GM18519 (cell line): ENCODE measurements at regions not wholly inside any gene's neighbourhood (a gene's known extent, or its start where the extent isn't known, plus 50 kb on each side); places are given as distances from the start of the nearest gene placed in this dataset.
"Not testable (repeated sequence)": the region's sequence is repeated elsewhere in the genome, so short reads cannot be mapped to it uniquely, and the experiment has no call there.

ENCODE experiments used
- ATAC-seq: cut with Tn5 transposase; IDR thresholded peaks from one replicate; pipeline ENCODE4 v1.9.1; 2021; ENCODE audit warnings: mild to moderate bottlenecking, moderate library complexity; ENCODE audit not compliant: unreplicated experiment, low FRiP score

GRCh38 chr6:86872810-86873209 is 64.5 kb upstream of the HTR1E start:
- ATAC-seq: not testable (repeated sequence)

DNA sequence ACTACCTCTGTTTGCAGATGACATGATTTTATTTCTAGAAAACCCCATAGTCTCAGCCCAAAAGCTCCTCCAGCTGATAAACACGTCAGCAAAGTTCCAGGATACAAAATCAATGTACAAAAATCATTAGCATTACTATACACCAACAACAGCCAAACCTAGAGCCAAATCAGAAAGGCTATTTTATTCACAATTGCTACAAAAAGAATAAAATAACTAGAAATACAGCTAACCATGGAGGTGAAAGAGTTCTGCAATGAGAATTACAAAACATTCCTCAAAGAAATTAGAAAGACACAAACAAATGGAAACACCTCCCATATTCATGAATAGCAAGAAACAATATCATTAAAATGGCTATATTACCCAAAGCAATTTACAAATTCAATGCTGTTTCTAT is 65.6 kb upstream of the HTR1E start:
- ATAC-seq: no peak

GRCh38 chr6:86869500-86869899 is 67.8 kb upstream of the HTR1E start:
- no peak for ATAC-seq

DNA sequence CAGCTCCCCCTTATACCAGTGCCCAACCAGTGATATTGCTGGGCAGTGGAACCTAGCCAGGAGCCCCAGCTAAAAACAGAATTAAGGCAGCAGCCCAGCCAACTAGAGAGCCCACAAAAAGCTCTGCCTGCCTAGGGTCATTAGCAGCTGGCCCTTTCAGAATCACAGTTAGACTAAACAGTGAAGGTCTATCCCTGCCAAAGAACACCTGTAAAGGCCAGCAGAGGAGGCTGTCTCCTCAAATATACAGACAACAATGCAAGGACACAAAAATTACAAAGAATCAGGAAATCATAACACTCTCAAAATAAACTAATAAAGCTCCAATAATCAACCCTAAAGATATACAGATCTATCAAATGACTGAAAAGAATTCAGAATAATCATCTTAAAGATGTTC is 77.8 kb upstream of the HTR1E start:
- no peak for ATAC-seq

DNA sequence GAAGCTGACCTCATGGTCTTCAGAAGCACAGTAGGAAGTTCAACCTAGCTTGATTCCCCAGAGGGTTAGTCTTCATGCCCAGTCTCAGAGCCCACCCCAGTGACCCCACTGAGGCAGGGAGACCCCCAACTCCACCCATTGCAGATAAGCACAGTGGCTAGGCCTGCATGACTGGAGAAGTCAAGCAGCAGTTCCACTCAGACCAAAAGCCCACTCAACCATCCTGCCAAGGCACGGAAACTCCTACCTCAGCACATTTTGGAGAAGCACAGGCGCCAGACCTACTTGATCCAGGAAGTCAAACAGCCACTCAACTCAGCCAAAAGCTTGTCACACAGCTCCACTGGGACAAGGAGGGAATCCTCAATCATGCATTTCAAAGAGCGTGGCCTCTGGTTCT is 78.4 kb upstream of the HTR1E start:
- ATAC-seq: no peak

DNA sequence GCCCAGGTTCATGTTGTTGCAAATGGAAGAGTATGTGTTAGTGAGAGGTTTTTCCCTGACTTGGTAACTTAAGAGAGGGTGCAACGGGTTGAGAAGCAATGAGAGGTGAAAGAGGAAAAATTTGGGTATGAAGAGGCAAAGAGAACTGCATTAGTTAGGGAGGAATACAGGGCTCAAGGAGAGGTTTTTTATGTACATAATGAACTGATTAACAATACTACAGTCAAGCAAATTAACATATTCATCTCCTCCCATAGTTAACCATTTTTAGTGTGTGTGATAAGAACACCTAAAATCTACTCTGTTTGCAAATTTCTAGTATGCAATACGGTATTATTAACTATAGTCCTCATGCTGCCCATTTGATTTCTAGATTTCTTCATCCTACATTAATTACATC is 79.5 kb upstream of the HTR1E start:
- no peak for ATAC-seq

GRCh38 chr6:86856937-86857563 is 80.3 kb upstream of the HTR1E start:
- peak; percentile 58 for ATAC-seq

DNA sequence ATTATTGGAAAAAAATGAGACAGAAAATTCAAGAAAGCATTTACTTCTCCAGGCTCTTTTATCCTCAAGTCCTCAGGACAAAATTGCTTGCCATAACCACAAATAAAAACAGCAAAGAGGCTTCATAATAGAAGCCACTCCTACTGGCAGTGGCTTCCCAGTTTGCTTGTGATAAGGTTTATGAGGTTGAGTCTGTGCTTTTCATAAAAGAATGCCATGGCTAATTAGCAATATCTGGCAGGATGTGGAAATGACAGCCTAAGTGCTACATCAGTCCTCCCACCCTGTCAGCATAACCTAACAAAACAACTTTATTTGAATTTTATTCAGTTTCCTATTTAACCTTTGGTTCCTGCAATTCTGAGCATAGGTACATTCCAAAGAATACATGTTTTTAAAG is 80.9 kb upstream of the HTR1E start:
- ATAC-seq: no peak

DNA sequence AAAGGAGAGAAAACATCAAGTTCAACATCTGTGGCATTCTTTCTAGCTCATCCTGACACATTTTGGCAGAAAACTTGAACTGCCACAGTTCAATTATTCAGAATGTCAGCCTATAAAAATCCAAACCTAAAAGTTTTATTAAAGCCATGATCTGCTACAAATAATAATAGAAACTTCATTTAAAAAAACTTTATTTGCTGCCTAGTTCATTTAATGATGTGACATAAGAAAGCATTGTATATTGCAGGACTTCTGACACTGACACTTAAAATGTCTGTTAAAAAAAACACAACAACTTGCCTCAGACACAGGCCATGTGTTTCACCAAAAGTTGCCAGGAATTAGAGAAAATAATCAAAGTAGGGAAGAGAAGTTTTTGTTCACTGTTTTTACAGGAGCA is 88.3 kb upstream of the HTR1E start:
- no peak for ATAC-seq

DNA sequence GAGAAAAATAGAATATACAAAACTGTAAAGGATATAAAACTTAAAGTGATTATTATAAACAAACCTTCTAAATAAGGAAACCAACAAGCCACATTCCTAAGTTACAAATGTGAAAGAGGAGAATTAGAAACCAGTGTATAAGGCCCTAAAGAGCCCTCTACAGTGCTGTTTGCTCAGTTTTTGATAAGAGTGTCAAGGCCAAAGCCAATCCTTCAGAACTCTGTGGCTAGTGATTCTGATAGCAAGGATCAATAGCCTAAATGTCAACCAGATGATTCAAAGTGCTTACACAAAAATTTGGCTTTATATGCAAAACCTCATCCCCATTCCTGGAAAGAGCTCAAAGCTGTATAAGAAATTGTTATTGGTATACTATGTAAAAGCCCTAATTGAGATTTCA is 104.6 kb upstream of the HTR1E start:
- ATAC-seq: no peak

DNA sequence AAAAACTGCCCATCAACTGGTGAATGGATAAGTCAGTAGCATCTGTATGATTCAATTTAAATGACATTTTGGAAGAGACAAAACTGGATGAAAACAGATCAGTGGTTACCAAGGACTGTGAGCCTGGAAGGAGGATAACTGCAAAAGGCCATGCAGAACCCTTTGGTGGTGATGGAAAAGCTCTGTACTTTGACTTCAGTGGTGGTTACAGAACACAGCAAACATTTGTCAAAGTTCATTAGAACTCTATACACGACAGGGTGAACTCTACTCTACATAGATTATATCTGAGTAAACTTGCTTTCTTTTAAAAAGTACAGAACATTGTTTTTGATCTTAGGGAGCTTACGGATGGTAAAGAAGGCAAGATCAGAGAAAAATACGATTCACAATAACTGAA is 111.9 kb upstream of the HTR1E start:
- ATAC-seq: no peak

- no peak for ATAC-seq
Observed at GRCh38 chr6:86822747-86823146, 114.6 kb upstream of the HTR1E start.

GRCh38 chr6:86820750-86821149 is 116.6 kb upstream of the HTR1E start:
- no peak for ATAC-seq

DNA sequence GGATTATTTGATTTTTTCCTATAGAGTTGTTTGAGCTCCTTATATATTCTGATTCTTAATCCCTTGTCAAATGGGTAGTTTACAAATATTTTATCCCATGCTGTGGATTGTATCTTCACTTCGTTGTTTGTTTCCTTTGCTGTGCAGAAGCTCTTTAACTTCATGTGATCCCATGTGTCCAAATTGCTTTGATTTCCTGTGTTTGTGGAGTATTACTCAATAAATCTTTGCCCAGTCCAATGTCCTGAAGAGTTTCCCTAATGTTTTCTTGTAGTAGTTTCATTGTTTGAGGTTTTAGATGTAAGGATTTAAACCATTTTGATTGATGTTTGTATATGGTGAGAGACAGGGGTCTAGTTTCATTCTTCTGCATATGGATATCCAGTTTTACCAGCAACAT is 143.7 kb upstream of the HTR1E start:
- no peak for ATAC-seq

DNA sequence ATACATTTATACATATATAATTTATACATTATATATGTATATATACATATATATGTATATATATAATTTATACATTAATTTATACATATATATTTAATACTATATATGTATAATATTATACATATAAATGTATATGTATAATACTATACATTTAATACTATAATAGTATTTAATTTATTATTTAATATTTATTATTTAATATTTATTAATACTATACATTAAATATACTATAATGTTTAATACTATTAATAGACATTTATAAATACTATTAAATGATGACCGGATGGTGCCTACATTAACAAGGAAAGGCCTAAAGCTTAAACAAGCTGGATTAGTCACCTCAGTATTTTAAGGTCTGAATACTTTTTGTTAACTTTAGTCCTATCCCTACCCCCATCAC is 145.9 kb upstream of the HTR1E start:
- no peak for ATAC-seq

DNA sequence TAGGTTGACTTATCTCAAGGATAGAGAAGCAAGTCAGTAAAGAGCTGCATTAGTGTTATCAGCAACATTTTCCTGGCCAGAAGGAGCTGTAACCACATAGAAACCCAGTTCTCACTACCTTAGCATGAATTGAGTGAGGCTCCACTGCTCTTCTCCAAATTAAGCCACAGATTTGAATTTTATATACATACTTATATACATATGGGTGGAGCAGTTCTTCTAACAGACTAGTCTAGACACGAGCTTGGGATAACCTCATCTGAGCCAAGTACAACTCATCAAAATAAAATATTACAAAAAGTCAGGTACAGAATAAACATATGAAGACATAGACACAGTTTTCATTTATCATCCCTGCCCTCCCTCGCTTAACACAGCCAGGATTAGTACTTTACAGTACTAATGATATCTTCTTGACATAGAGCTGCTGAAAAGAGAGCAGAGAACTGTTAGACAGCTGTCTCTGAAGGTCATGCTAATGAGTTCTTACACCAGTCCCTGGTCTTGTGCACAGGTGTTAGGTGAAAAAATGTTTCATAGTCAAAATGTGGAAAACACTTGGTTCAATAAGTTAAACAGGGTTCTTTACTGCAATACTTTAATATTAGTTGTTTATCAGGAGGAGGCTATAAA is 147.4 kb upstream of the HTR1E start:
- ATAC-seq: no peak

- ATAC-seq: no peak
Observed at GRCh38 chr6:86782328-86782727, 155.0 kb upstream of the HTR1E start.

DNA sequence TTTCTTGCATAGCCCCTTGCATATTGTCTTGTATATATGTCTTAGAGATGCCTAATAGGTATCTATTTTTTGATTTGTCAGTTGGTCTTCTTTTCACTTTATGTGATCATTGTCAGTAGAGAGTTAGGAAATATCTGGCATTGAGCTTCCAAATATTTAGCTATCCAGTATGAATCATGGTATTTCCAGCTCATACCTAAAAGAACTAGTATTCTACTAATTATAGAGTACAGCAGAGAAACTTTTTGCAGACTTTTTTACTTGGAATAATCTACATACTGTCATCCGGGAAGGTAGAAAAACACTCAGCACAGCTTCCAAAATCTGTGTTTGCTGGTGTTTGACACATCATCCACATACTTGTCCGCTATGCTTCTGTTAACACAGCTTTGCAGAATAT is 156.4 kb upstream of the HTR1E start:
- no peak for ATAC-seq

GRCh38 chr6:86775893-86776292 is 161.4 kb upstream of the HTR1E start:
- no peak for ATAC-seq

- no peak for ATAC-seq
Observed at GRCh38 chr6:86765211-86765610, 172.1 kb upstream of the HTR1E start.

GRCh38 chr6:86759953-86760352 is 177.4 kb upstream of the HTR1E start:
- ATAC-seq: not testable (repeated sequence)

DNA sequence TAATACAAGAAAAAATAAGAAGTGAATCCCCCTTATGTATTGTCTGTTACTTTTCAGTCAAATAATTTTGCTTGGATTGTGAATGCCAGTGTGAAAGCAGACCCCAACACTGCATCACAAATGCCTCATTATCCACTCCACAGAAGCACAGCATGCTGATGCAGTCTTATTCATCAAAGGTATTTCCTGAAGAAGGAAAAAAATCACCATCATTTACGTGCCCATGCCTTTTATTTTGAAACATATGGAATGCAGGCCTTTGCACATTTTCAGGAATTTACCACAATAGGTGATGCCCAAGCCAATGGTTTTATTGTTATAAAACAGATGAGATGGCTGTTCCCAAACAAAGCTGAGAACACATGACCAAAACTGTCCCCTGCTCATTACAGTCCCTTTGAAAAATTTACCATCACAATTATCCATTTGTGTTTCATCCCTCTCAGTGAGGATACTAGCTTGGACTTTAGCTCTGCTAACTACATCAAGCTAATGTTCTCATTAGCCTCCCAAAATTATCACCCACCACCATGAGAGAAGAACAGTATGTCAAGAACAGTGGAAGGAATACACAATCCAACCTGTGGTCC is 180.6 kb upstream of the HTR1E start:
- no peak for ATAC-seq
